GM12892 (cell line): ENCODE measurements at regions not wholly inside any gene's neighbourhood (a gene's known extent, or its start where the extent isn't known, plus 50 kb on each side); places are given as distances from the start of the nearest gene placed in this dataset.

Experiments used
- POLR2A ChIP-seq: IDR thresholded peaks from 2 replicates; pipeline ENCODE4 v1.6.1; 2011; ENCODE audit warnings: low read depth, low read length, control low read depth
- TAF1 ChIP-seq: IDR thresholded peaks from 2 replicates; pipeline ENCODE4 v1.6.1; 2011; ENCODE audit warnings: low read depth, mild to moderate bottlenecking, control low read depth, low read length, borderline replicate concordance

DNA sequence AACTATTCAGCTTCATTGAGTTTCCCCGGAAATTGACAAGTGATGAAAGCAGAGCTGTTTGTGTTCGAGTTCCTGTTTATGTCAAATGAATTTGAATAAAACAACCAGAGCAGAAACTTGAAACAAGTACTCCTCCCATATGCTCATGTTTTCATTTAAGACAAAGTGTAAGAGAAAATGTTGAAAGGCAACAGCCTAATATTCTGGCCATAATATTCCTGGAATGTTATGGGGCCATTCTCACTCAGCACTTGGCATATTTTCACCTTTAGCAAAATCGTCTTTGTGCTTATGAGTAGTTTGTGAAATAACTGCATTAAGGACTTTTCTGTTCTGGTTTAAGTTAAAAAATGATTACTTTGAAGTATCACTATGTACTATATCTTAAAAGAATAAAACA, 276.0 kb upstream of the FAT1 start:
- TF ChIP-seq POLR2A = no peak
- TF ChIP-seq TAF1 = no peak
